Fibroblast of pulmonary artery (primary cell): ENCODE measurements at regions not wholly inside any gene's neighbourhood (a gene's known extent, or its start where the extent isn't known, plus 50 kb on each side); places are given as distances from the start of the nearest gene placed in this dataset.

Experiments
- DNase-seq: peaks from one replicate; pipeline ENCODE4 v3.0.0-alpha.2; 2010; ENCODE audit warnings: low read depth
- H3K4me3 ChIP-seq: replicated peaks from 2 replicates; pipeline ENCODE4 v1.5.1; 2011; ENCODE audit warnings: low read depth, mild to moderate bottlenecking, control low read depth, low read length, moderate library complexity
- TF ChIP-seq, protein P1 (sequence below): IDR thresholded peaks from 2 replicates; pipeline ENCODE4 v1.5.1; 2011; ENCODE audit warnings: mild to moderate bottlenecking, control low read depth, low read length, inconsistent platforms; ENCODE audit errors: missing control alignments

DNA sequence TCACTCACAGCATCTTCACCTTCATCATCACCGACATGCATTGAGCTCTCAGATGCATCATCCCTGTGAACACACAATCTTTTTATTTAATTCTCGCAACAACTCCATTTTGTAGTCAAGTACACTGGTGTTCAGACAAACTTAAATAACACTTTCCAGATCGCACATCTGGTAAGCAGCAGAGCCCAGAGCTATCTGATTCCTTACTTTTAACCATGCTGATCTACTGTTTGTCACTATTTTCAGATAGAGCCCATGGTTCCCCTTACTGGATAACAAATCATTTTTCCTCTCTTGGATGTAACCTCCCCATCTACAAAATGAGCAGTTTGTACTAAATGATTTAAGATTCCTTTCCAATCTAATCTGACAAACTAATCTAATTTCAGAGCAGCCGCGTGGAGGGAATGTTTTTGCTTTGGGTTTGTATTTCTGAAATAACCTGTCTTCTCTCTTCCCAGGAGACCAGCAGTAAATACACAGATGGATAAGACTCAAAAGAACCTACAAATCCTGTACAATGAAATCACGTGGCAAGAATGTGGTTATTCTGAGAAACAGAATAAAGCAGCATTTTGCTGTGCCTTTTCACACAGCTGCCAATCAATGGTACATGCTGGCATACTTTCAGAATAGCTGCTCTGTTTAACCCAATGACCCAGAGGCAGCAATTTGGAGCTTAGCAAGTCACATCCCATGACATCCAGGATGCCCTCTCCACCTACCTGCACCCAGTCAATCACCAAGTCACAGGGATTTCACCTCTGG lies 72.9 kb upstream of the CCL2 start:
- no peak for DNase-seq
- TF ChIP-seq, protein P1, sequence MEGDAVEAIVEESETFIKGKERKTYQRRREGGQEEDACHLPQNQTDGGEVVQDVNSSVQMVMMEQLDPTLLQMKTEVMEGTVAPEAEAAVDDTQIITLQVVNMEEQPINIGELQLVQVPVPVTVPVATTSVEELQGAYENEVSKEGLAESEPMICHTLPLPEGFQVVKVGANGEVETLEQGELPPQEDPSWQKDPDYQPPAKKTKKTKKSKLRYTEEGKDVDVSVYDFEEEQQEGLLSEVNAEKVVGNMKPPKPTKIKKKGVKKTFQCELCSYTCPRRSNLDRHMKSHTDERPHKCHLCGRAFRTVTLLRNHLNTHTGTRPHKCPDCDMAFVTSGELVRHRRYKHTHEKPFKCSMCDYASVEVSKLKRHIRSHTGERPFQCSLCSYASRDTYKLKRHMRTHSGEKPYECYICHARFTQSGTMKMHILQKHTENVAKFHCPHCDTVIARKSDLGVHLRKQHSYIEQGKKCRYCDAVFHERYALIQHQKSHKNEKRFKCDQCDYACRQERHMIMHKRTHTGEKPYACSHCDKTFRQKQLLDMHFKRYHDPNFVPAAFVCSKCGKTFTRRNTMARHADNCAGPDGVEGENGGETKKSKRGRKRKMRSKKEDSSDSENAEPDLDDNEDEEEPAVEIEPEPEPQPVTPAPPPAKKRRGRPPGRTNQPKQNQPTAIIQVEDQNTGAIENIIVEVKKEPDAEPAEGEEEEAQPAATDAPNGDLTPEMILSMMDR = no peak
- H3K4me3 ChIP-seq = no peak overlapping the region

DNA sequence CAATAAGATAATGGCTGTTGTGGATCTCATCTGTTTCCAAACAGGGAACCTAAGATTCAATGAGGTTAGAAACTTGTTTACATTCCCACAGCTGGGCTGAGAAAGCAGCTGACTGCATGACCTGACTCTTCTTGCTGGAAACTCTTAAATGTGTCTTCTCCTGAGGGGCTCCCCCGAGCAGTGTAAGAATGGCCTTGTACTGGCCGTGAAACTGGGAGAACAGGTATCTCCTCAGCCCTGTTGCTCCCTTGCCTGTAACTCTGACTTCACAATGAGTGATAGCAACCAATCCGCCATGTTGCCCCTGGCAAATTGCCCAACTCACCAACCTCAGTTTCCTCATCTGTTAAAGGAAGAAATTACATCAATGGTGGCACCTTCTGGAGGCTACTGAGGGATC lies 59.1 kb upstream of the CCL2 start:
- TF ChIP-seq, protein P1 = no peak
- DNase-seq = no peak
- H3K4me3 ChIP-seq = no peak overlapping the region

DNA sequence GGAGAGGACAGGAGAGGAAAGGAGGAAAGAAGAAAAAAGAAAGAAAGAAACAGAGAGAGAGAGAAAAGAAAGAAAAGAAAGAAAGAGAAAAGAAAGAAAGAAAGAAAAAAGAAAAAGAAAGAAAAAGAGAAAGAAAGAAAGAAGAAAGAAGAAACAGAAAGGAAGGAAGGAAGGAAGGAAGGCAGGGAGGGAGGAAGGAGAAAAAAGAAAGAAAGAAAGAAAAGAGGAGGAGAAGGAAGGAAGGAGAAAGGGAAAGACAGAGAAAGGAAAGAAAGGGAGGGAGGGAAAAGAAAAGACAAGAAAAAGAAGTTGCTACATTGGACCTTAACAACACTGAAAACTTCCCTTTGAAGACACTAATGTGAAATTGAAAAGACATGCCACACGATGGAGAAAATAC lies 56.6 kb upstream of the CCL2 start:
- H3K4me3 ChIP-seq = no peak overlapping the region
- no peak for DNase-seq
- TF ChIP-seq, protein P1 = no peak

DNA sequence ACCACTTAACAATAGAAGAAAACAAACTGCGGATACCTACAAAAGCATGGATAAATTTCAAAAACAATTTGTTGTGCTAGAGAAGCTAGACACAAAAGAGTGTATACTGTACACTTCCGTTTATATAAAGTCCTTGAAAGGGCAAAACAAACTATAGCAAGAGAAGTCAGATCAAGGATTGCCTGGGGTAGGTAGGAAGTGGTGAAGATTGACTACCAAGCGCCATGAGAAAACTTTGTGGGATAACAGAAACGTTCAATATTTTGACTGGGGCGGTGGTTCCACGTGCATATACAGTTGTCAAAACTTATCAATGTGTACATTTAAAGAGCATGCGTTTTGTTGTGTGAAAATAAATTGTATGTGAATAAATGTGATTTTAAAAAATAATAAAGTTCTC lies 55.6 kb upstream of the CCL2 start:
- DNase-seq = no peak
- H3K4me3 ChIP-seq = no peak overlapping the region
- TF ChIP-seq, protein P1 = no peak

DNA sequence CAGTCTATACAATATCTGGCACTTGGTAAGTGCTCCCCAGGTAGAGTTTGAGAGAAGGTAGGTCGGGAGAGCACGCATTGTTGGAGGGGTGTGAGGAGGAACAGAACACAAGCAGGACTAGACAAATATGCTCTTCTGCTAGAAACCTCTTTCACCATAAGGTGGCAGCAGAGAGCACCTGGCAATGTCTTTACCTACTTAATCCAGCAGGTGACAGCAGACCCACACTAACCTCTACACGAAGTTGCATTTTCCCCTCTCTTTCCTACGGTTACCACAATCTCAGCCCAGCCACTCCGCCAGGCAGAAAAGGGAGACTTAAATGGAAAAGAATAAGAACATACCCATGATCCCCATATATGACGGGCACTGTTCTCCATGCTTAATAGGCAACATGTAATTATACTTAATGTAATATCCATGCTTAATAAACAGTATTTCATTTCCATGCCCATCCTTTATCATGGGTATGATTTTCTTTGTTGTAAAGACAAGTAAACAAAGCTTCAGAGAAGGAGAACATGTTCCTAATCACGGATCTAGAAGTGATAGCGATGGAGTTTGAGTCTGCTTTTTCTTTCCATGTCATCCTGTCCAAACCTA lies 55.1 kb upstream of the CCL2 start:
- TF ChIP-seq, protein P1 = no peak
- peak; percentile 94 for DNase-seq
- H3K4me3 ChIP-seq = no peak overlapping the region

DNA sequence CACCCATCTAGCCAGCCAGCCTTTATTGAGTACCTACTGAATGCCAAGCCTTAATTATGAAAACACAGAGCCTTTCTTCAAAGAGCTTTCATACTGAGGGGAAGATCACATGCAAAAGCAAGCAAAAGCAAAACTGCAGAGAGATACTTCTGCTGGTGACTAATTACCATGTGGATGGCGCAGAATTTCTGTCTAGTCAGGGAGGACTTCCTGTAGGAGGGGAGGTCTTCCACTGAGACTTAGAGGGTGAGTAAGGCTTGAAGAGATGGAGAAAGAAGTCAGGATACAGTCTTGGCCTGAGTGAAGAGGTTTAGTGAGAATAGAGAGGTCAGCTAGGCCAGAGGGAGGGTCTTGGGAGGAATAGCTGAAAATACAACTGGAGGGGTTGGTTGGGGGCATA lies 53.9 kb upstream of the CCL2 start:
- no peak overlapping the region for H3K4me3 ChIP-seq
- TF ChIP-seq, protein P1 = no peak
- no peak for DNase-seq

DNA sequence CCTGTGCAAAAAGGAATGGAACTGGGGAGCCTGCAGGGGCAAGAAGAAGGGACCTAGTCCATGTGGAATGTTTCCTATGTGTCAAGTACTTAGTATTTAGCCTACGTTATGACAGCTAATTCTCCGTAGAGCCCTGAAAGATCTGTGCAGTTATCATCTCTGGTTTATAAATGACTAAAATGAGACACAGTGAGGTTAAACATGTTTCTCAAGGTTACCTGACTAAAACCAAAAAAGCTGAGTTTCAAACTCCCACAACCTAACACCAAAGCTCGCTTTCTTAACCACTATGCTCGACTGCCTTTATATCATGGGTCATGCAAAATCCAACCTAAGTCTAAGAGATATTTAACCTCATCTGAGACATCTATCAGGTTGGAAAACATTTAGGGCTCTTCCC lies 53.3 kb upstream of the CCL2 start:
- no peak overlapping the region for H3K4me3 ChIP-seq
- TF ChIP-seq, protein P1 = no peak
- DNase-seq = no peak
